Breast epithelium (tissue), 3 donors: ENCODE measurements at regions not wholly inside any gene's neighbourhood (a gene's known extent, or its start where the extent isn't known, plus 50 kb on each side); places are given as distances from the start of the nearest gene placed in this dataset.
"Not testable (repeated sequence)": the region's sequence is repeated elsewhere in the genome, so short reads cannot be mapped to it uniquely, and the experiment has no call there.

Source experiments
- CTCF ChIP-seq, 3 donors: fragments of 450-650 bp; IDR thresholded peaks; one replicate each; pipeline ENCODE4 v1.5.1; 2016 to 2017; ENCODE audit warnings: antibody characterized with exemption in 3 of 3, mild to moderate bottlenecking in 3 of 3, moderate library complexity in 3 of 3
- POLR2A ChIP-seq: fragments of 450-650 bp; IDR thresholded peaks from one replicate; pipeline ENCODE4 v1.6.1; 2016; ENCODE audit warnings: antibody characterized with exemption, mild to moderate bottlenecking, moderate library complexity
- POLR2AphosphoS5 ChIP-seq, 3 donors: sonication (generic); formaldehyde crosslinking; IDR thresholded peaks; one replicate each; pipeline ENCODE4 v1.6.1; 2017; ENCODE audit warnings: antibody characterized with exemption in 3 of 3

DNA sequence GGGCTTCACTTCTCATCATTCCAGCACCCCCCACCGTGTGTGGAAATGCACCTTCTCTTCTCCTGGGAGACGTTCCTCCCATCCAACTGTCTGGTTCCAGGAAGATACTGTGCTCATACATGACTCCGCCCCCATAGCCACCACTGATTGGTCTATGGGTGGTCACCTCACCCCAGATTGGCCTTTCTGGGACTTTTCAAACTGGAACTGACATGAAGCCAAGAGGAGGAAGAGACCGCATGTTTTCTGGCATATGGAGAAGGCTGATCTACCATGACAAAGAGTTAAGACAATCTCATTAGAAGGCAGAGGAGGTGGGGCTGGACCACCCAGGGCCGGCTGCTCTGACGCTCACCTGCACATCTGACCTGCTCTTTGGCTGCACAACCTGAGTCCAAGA, 294.2 kb downstream of the ADGRD1 start:
- not testable (repeated sequence) for TF ChIP-seq CTCF (IDR thresholded peaks at IDR 0.05); POLR2AphosphoS5 (IDR thresholded peaks at IDR 0.05); POLR2A
